GM23248 (cell line): ENCODE measurements at regions not wholly inside any gene's neighbourhood (a gene's known extent, or its start where the extent isn't known, plus 50 kb on each side); places are given as distances from the start of the nearest gene placed in this dataset.

Experiments
- EZH2 ChIP-seq: fragments of 200-600 bp; sonication (generic); IDR thresholded peaks from 2 replicates; pipeline ENCODE4 v1.6.1; 2018; ENCODE audit warnings: antibody characterized with exemption, mild to moderate bottlenecking; ENCODE audit not compliant: insufficient read depth, poor library complexity, severe bottlenecking
- EZH2phosphoT487 ChIP-seq: fragments of 200-600 bp; sonication (generic); IDR thresholded peaks from 2 replicates; pipeline ENCODE4 v1.6.1; 2018; ENCODE audit warnings: antibody characterized with exemption, moderate library complexity, mild to moderate bottlenecking, low read depth; ENCODE audit not compliant: insufficient read depth

- TF ChIP-seq EZH2 (no peak), EZH2phosphoT487 (no peak)
These were observed 383.9 kb upstream of the UBE2E2 start for GRCh38 chr3:22819209-22819608.
